ENCODE measurements at regions not wholly inside any gene's neighbourhood (a gene's known extent, or its start where the extent isn't known, plus 50 kb on each side); places are given as distances from the start of the nearest gene placed in this dataset.

DNA sequence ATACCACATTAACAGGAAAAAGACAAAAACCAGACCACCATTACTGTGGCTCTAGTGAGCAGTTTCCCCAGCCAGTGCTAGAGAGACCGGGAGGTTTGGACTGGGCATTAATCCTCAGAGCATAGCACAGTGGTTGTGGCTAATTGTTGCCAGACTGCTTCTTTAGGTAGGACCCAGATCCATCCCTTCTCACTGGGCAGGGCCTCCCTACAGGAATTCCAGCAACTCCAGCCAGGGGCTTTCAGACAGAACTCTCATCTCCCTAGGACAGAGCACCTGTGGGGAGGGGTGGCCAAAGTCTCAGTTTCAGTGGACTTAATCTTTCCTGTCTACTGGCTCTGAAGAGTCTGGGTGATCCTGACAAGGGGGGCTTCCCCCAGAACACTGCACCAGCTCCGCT, 759.6 kb downstream of the SQOR start:
- 0% methylated on average over 1 of the region's 2 CpGs for WGBS (ENCODE audit: missing lambda C conversion rate)
- TF ChIP-seq CBX8 (IDR thresholded peaks at IDR 0.05) (no peak), FOSL2 (IDR thresholded peaks at IDR 0.05) (no peak), FOSL2 (CRISPR knock-in tag; IDR thresholded peaks at IDR 0.05) (no peak), EP300 (IDR thresholded peaks at IDR 0.05) (no peak), TFCP2L1 (CRISPR knock-in tag; IDR thresholded peaks at IDR 0.05) (no peak), POLR2A (IDR thresholded peaks at IDR 0.05; ENCODE audit: low read length) (no peak), ZNF302 (CRISPR knock-in tag; IDR thresholded peaks at IDR 0.05) (no peak), PHF8 (IDR thresholded peaks at IDR 0.05; ENCODE audit: borderline replicate concordance, low read depth) (no peak), ZC3H11A (IDR thresholded peaks at IDR 0.05) (no peak), RNF2 (IDR thresholded peaks at IDR 0.05; ENCODE audit: borderline replicate concordance, low read depth) (no peak), HOXA7 (CRISPR knock-in tag; IDR thresholded peaks at IDR 0.05) (no peak), KDM5A (IDR thresholded peaks at IDR 0.05) (no peak)

DNA sequence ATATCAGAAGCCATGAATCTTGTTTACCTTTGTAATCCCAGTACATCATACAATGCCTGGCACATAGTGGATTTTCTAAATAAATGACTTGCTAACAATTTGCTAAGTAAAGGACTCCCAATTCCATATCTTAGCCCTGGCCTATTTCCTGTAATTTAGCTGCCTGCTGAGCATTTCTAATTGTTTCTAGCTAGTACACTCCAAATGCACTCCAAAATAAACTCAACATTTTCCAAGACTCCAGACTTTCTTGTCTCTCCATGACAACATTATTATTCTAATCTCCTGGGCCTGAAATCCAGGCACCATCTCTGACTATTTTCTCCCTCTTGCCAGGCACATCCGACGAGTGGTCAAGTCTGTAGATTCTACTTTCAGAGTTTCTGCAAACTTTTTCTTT, 773.5 kb downstream of the SQOR start:
- Histone ChIP-seq H3K4me2 (no peak overlapping the region), H3K27ac (no peak overlapping the region), H3K9me3 (no peaks in the 10 kb centered on the region), H3K4me3 (no peak overlapping the region), H3K4me1 (no peaks in the 10 kb centered on the region)
- no peak for TF ChIP-seq KDM1A (IDR thresholded peaks at IDR 0.05; ENCODE audit: low read depth)
- TF ChIP-seq, protein P1, sequence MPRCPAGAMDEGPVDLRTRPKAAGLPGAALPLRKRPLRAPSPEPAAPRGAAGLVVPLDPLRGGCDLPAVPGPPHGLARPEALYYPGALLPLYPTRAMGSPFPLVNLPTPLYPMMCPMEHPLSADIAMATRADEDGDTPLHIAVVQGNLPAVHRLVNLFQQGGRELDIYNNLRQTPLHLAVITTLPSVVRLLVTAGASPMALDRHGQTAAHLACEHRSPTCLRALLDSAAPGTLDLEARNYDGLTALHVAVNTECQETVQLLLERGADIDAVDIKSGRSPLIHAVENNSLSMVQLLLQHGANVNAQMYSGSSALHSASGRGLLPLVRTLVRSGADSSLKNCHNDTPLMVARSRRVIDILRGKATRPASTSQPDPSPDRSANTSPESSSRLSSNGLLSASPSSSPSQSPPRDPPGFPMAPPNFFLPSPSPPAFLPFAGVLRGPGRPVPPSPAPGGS (IDR thresholded peaks at IDR 0.05): no peak
- no peak for TF ChIP-seq RNF2 (IDR thresholded peaks at IDR 0.05; ENCODE audit: borderline replicate concordance, low read depth)
- TF ChIP-seq HDAC2 (IDR thresholded peaks at IDR 0.05): no peak
- no peak for TF ChIP-seq MAZ (IDR thresholded peaks at IDR 0.05; ENCODE audit: borderline replicate concordance, low read depth, low read length)
- no peak for TF ChIP-seq RARB (CRISPR knock-in tag; IDR thresholded peaks at IDR 0.05)
- no peak for TF ChIP-seq MAFK (IDR thresholded peaks at IDR 0.05; ENCODE audit: partially characterized antibody)
- TF ChIP-seq POLR2A (IDR thresholded peaks at IDR 0.05; ENCODE audit: low read length): no peak
- no peak for TF ChIP-seq EP300 (IDR thresholded peaks at IDR 0.05)
- TF ChIP-seq, protein P2, sequence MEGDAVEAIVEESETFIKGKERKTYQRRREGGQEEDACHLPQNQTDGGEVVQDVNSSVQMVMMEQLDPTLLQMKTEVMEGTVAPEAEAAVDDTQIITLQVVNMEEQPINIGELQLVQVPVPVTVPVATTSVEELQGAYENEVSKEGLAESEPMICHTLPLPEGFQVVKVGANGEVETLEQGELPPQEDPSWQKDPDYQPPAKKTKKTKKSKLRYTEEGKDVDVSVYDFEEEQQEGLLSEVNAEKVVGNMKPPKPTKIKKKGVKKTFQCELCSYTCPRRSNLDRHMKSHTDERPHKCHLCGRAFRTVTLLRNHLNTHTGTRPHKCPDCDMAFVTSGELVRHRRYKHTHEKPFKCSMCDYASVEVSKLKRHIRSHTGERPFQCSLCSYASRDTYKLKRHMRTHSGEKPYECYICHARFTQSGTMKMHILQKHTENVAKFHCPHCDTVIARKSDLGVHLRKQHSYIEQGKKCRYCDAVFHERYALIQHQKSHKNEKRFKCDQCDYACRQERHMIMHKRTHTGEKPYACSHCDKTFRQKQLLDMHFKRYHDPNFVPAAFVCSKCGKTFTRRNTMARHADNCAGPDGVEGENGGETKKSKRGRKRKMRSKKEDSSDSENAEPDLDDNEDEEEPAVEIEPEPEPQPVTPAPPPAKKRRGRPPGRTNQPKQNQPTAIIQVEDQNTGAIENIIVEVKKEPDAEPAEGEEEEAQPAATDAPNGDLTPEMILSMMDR (IDR thresholded peaks at IDR 0.05): no peak
- TF ChIP-seq, protein P3, sequence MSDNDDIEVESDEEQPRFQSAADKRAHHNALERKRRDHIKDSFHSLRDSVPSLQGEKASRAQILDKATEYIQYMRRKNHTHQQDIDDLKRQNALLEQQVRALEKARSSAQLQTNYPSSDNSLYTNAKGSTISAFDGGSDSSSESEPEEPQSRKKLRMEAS (IDR thresholded peaks at IDR 0.05): no peak
- TF ChIP-seq JUNB (IDR thresholded peaks at IDR 0.05): no peak
- no peak for TF ChIP-seq CBX8 (IDR thresholded peaks at IDR 0.05)
- TF ChIP-seq SMC3 (IDR thresholded peaks at IDR 0.05): no peak
- ChIA-PET CTCF (no interaction called here), POLR2A (no interaction called here)
- DNase-seq (ENCODE audit: low read depth in 1 of 2, low spot score in 1 of 2): no peak
- FAIRE-seq: no peak
- ATAC-seq: no peak
- 2% methylated on average over 2 of the region's 2 CpGs for WGBS (ENCODE audit: missing lambda C conversion rate)

More for the DNA sequence above, 759.6 kb downstream of the SQOR start:
- ChIA-PET POLR2A (no interaction called here), CTCF (no interaction called here)
- FAIRE-seq (no peak), ATAC-seq (no peak), DNase-seq (ENCODE audit: low read depth in 1 of 2, low spot score in 1 of 2) (no peak)
- Histone ChIP-seq H3K27ac (no peak overlapping the region), H3K4me1 (no peaks in the 10 kb centered on the region), H3K9me3 (no peaks in the 10 kb centered on the region), H3K4me2 (no peak overlapping the region), H3K4me3 (no peak overlapping the region)

DNA sequence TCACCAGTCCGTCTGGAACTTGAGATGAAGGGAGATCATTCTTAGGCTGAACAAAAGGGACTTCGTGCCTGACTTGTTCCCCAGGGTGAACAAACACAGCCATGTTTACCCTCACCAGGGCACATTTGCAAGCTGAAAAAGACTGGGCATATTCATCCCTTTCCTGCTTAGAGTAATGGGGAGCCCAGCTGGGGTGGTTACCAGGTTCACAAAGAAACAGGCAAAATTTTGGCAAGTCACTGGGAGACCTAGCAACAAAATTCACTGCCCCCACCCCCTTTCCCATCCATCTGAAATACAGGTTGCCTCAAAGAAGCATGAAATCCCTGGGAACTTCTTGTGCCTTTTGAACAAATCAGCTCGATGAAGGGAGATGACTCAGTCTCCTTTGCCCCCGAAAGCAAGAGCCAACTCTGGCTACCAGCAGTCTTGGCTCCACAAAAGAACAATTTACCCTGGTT, 775.0 kb downstream of the SQOR start:
- H3K4me2 ChIP-seq: no peak overlapping the region
- DNase-seq (ENCODE audit: low read depth in 1 of 2, low spot score in 1 of 2) (no peak), FAIRE-seq (no peak), ATAC-seq (no peak)
- no peaks in the 10 kb centered on the region for H3K4me1 ChIP-seq
- CTCF ChIA-PET: no interaction called here
- H3K27ac ChIP-seq: no peak overlapping the region
- TF ChIP-seq, protein P4, sequence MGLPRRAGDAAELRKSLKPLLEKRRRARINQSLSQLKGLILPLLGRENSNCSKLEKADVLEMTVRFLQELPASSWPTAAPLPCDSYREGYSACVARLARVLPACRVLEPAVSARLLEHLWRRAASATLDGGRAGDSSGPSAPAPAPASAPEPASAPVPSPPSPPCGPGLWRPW (IDR thresholded peaks at IDR 0.05): no peak
- TF ChIP-seq CBX8 (IDR thresholded peaks at IDR 0.05) (no peak), FOSL2 (IDR thresholded peaks at IDR 0.05) (no peak), FOSL2 (CRISPR knock-in tag; IDR thresholded peaks at IDR 0.05) (no peak), RARB (CRISPR knock-in tag; IDR thresholded peaks at IDR 0.05) (no peak), PHF8 (IDR thresholded peaks at IDR 0.05; ENCODE audit: borderline replicate concordance, low read depth) (no peak), CHD4 (IDR thresholded peaks at IDR 0.05; ENCODE audit: borderline replicate concordance) (no peak), NPAS2 (CRISPR knock-in tag; IDR thresholded peaks at IDR 0.05; ENCODE audit: borderline replicate concordance) (no peak), CHD2 (IDR thresholded peaks at IDR 0.05; ENCODE audit: low read length, partially characterized antibody) (no peak), ZC3H11A (IDR thresholded peaks at IDR 0.05) (no peak), HOXB13 (CRISPR knock-in tag; IDR thresholded peaks at IDR 0.05; ENCODE audit: low read depth) (no peak), MAZ (IDR thresholded peaks at IDR 0.05; ENCODE audit: borderline replicate concordance, low read depth, low read length) (no peak)
- TF ChIP-seq, protein P2 (IDR thresholded peaks at IDR 0.05): no peak
- TF ChIP-seq, protein P5, sequence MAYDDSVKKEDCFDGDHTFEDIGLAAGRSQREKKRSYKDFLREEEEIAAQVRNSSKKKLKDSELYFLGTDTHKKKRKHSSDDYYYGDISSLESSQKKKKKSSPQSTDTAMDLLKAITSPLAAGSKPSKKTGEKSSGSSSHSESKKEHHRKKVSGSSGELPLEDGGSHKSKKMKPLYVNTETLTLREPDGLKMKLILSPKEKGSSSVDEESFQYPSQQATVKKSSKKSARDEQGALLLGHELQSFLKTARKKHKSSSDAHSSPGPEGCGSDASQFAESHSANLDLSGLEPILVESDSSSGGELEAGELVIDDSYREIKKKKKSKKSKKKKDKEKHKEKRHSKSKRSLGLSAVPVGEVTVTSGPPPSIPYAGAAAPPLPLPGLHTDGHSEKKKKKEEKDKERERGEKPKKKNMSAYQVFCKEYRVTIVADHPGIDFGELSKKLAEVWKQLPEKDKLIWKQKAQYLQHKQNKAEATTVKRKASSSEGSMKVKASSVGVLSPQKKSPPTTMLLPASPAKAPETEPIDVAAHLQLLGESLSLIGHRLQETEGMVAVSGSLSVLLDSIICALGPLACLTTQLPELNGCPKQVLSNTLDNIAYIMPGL (CRISPR knock-in tag; IDR thresholded peaks at IDR 0.05; ENCODE audit: borderline replicate concordance): no peak
- no peak overlapping the region for H3K4me3 ChIP-seq
- 3% methylated on average over 4 of the region's 4 CpGs for WGBS (ENCODE audit: missing lambda C conversion rate)
- POLR2A ChIA-PET: no interaction called here
- H3K9me3 ChIP-seq: no peaks in the 10 kb centered on the region

All from A549 (cell line).